ENCODE measurements at regions not wholly inside any gene's neighbourhood (a gene's known extent, or its start where the extent isn't known, plus 50 kb on each side); places are given as distances from the start of the nearest gene placed in this dataset.

DNA sequence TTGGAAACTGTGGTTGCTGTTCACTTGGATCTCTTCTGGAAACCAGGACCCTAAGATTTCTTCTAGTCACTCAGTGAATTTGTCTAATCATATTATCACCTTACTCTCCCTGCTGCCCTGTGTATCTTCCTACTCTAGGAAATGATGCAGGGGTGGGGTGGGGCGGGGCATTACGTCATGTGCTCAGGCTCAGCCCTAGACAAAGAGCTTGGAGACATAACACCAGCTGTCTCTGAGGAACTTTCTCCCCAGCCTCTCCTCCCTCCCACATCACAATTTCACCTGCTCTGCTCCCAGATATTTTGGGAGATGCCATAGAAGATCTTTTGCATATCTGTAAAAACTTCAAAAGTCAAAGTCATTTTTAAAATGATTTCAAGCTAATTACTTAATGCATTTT lies 470.4 kb downstream of the ZSWIM6 start:
- TF ChIP-seq POLR2A (IDR thresholded peaks at IDR 0.05): no peak
- TF ChIP-seq, protein P1, sequence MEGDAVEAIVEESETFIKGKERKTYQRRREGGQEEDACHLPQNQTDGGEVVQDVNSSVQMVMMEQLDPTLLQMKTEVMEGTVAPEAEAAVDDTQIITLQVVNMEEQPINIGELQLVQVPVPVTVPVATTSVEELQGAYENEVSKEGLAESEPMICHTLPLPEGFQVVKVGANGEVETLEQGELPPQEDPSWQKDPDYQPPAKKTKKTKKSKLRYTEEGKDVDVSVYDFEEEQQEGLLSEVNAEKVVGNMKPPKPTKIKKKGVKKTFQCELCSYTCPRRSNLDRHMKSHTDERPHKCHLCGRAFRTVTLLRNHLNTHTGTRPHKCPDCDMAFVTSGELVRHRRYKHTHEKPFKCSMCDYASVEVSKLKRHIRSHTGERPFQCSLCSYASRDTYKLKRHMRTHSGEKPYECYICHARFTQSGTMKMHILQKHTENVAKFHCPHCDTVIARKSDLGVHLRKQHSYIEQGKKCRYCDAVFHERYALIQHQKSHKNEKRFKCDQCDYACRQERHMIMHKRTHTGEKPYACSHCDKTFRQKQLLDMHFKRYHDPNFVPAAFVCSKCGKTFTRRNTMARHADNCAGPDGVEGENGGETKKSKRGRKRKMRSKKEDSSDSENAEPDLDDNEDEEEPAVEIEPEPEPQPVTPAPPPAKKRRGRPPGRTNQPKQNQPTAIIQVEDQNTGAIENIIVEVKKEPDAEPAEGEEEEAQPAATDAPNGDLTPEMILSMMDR (IDR thresholded peaks at IDR 0.05): no peak
